ENCODE measurements at regions not wholly inside any gene's neighbourhood (a gene's known extent, or its start where the extent isn't known, plus 50 kb on each side); places are given as distances from the start of the nearest gene placed in this dataset.
"Not testable (repeated sequence)": the region's sequence is repeated elsewhere in the genome, so short reads cannot be mapped to it uniquely, and the experiment has no call there.

DNA sequence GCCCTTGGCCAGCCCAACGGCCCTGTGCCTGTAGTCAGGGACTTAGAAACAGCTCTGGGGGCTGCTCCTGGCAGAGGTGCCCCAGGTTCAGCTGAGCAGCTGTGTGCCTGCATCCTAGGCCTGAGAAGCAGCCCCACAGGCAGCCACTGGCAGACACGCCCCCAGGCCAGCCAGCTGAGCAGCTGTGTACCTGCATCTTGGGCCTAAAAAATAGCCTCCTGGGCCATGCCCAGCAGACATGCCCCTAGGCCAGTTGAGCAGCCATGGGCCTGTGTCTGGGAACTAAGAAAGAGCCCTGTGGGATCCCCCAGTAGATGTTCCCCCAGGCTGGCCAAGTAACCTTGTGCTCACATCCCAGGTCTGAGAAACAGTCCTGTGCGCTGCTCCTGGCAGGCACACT, 64.0 kb downstream of the TBR1 start:
- ATAC-seq (no peak), DNase-seq (no peak)

DNA sequence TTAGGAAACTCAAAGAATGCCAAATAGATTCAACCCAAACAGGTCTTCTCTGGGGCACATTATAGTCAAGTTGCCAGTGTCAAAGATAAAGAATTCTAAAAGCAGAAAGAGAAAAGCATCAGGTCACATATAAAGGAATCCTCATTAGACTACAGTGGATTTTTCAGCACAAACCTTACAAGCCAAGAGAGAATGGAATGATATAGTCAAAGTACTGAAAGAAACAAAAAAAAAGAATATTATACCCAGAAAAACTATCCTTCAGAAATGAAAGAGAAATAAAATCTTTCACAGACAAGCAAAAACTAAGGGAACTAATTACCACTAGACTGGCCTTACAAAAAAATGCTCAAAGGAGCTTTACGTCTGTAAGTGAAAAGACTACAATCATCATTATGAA, 65.5 kb downstream of the TBR1 start:
- DNase-seq (no peak), ATAC-seq (no peak)

DNA sequence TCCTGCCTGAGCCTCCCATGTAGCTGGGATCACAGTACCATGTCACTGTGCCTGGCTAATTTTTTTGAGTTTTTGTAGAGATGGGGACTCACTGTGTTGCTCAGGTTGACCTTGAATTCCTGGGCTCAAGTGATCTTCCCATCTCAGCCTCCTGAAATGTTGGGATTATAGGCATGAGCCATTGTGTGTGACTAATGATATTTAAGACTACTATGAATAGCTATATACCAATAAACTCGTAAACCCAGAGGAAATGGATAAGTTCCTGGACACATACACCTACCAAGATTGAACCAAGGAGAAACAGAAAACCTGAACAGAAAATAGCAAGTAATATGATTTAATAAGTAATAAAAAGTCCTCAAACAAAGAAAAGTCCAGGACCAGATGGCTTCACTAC, 68.0 kb downstream of the TBR1 start:
- no peak for ATAC-seq

DNA sequence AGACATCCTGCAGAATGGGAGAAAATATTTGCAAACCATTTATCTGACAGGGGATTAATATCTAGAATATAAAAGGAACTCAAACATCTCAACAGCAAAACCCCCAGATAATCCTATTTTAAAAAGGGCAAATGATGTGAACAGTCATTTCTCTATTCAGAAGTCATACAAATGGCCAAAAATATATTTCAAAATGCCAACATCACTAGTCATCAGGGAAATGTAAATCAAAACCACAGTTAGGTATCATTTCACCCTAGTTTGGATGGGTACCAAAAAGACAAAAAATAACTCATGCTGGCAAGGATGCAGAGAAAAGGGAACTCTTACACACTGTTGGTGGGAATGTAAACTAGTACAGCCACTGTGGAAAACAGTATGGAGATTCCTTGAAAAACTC, 70.0 kb downstream of the TBR1 start:
- DNase-seq (no peak), ATAC-seq (no peak)

More for the DNA sequence above, 68.0 kb downstream of the TBR1 start:
- DNase-seq, result no peak

DNA sequence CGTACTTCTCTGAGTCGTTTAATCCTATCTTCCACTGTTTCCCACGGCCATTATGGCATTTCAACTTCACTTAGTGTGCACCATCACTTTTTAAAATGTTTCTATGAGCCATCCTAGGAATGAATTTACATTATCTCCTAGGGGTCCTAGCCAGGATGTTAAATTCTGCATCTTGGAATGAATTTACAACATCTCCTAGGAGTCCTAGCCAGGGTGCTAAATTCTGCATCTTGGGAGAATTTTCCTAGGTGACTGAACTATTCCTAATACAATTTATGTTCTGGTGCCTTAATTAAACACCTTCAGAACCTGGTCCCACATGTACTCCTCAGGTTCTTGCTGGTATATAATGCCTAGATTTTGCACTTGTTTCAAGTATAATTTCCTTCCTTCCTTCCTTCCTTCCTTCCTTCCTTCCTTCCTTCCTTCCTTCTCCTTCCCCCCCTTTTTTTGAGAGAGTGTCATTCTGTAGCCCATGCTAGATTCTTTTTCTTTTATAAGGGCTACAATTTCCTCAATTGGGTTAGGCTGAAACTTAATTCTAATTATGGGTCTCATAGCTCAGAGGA, 72.1 kb downstream of the TBR1 start:
- ATAC-seq, result no peak
- no peak for DNase-seq

DNA sequence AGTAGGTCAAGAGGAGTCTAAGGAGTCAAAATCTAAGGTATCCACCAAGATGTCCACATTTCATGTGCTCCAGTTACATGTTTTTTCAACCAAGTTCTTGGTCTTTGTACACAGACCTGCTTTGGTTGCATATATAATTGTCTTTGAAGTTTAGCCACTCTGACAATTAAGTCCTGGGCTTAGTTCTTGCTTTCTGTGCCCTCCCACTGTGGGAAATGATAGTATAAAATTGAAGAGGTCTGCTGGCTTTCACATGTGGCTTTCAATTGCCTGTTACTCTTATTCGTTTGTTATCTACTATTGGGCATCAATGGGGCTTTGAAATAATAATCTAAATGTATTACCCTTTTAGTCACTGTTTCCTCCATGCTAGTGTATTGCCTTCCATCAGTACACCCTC, 72.8 kb downstream of the TBR1 start:
- no peak for DNase-seq
- no peak for ATAC-seq

DNA sequence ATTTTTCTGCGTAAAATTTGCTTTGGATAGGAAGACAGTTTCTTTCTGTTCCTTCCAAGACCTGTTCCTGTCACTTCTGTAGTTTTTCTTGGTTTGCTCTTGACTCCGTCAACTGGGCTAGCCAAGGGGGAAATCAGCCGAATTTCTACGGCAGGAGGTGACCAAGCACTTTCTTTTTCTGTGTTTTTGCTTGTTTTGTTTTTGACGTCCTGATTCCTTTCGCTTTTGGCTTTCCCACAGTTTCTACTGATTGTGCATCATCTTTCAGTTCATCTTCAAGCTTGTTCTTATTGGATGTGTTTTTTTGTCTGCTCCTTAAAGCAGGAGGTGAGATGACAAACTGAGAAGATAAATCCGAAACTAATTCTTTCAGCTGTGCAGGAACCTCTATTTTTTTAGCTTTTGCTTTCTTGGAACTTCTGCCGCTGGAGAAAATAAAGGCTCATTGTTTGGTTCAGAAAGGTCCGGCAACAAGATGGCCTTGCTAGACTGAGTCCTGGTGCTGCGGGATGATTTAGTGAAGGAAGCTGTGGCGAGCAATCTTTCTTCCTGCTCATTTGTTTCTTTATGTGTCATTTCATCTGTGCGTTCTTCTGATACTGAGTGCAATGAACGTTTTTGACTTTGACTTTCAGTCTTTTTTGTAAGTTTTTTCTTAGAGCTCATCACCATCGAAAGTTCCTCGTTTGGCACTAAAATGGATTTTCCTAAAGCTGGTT, 85.0 kb downstream of the TBR1 start:
- not testable (repeated sequence) for DNase-seq
- ATAC-seq, result peak; percentile 36

DNA sequence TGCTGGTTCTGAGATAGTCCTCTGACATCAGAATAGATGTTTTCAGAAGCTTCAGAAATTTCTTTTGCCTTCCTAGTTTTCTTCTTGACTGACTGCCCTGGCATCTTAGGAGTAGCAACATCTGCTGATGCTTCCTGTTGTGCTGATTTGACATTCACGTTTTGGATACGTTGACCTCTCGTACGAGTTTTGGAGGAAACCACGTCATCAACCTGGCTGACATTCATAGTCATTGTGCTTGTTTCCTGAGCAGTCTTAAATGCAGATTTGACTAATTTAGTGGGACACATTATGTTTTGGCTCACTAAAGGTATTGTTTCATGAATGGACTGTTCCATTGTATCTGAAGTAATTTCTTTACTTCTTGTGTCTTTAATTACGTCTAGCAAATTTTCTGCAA, 86.2 kb downstream of the TBR1 start:
- not testable (repeated sequence) for DNase-seq, ATAC-seq

DNA sequence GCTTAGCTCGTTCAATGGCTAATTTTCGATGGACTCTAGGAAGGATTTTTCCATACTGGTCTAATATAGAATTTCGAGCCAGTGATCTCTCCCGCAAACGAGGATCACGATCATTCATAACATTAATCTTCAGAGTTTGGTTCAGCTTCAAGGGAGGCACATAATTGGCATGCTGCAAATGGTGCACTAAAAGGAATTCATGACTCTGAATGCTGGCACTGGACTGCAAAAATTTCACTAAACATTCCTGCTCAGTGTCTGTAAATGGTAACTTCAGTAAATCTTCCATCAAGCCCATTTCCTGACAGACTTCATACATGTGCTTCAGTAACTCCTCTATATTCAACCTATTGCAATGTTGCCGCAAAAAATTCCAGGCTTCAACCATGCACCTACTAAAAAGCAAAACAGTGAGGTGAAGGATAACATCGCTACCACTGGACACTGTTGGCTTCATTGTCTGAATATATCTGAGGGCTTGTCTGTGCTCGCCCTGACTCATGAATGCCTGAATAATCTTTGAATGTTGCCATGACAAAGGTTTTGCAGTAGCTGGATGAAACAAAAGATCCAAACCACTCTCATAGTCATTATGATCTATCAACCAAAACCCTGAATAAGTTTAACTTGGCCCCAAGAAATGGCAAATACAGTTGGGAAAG, 88.7 kb downstream of the TBR1 start:
- not testable (repeated sequence) for DNase-seq, ATAC-seq

DNA sequence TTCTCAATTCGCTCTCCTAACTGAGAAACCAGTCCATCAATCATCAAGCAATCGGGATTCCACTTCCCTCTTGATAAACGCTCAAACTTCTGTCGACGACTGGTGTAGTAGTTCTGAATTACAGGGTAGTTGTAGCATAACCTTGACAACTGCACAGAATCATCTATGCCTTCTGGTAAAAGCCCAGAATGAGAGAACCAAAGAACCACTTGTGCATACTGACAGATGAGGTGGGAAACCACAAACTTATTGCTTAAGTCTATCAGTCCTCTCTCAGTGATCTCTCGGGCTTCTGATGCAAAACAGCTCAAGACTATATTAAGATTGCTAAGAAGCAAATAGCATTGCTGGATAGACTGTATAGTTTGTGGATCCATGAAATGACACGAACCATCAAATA, 89.4 kb downstream of the TBR1 start:
- DNase-seq, ATAC-seq: not testable (repeated sequence)

DNA sequence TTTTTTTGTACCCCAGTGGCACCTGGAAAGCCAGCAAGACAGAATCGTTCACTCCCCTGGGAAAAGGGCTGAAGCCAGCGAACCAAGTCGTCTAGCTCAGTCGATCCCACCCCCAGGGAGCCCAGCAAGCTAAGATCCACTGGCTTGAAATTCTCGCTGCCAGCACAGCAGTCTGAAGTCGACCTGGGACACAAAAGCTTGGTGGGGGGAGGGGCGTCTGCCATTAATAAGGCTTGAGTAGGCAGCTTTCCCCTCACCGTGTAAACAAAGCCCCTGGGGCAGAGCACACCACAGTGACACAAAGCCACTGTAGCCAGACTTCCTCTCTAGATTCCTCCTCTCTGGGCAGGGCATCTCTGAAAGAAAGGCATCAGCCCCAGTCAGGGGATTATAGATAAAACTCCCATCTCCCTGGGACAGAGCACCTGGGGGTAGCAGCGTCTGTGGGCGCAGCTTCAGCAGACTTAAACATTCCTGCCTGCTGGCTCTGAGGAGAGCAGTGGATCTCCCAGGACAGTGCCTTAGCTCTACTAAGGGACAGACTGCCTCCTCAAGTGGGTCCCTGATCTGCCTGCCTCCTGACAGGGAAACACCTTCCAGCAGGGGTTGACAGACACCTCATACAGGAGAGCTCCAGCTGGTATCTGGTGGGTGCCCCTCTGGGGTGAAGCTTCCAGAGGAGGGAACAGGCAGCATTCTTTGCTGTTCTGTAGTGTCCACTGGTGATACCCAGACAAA, 97.4 kb downstream of the TBR1 start:
- ATAC-seq, DNase-seq: not testable (repeated sequence)

DNA sequence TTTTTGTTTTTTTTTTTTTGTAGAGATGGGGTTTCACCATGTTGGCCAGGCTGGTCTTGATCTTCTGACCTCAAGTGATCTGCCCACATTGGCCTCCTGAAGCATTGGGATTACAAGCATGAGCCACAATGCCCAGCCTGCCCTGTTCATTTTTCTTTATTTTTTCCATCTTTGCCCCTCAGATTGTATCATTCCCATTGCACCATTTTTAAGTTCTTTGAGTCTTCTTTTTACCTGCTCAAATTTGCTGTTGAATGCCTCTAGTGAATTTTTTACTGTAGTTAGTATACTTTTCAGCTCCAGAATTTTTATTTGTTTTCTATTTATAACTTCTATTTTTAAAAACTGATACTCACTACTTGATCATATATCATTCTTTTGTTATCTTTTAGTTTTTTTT, 101.4 kb upstream of the SLC4A10 start:
- DNase-seq, result no peak
- ATAC-seq, result no peak

DNA sequence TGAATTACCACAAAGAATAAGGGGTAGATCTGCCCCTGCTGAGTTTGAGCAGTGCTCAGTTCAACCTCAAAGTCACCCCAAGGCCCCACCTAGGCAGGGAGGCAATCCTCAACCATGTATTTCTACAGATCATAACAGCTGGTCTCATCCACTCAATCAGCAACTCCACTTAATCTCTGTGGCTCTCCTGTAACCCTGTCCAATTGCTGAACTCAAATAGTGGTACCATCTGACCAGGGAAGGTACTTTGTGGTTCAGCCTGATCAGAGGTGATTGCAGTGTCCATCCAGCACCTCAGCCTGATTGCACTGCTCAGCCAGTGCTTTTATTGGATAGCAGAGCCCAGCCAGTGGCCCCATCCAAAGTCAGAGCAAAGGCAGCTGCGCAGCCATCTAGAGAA, 91.0 kb upstream of the SLC4A10 start:
- ATAC-seq (no peak), DNase-seq (no peak)

DNA sequence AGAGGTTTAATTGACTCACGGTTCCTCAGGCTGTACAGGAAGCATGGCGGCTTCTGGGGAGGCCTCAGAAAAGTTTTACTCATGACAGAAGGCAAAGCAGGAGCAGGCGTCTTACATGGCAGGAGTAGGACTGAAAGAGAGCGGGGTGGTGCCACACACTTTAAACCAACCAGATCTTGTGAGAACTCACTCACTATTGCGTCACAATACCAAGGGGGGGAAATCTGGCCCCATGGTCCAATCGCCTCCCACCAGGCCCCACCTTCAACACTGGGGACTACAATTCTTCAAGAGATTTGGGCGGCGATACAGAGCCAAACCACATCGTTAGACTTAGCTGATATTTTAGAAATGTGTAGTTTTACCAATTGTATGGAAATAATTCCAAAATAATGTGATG, 77.6 kb upstream of the SLC4A10 start:
- DNase-seq (no peak), ATAC-seq (no peak)

DNA sequence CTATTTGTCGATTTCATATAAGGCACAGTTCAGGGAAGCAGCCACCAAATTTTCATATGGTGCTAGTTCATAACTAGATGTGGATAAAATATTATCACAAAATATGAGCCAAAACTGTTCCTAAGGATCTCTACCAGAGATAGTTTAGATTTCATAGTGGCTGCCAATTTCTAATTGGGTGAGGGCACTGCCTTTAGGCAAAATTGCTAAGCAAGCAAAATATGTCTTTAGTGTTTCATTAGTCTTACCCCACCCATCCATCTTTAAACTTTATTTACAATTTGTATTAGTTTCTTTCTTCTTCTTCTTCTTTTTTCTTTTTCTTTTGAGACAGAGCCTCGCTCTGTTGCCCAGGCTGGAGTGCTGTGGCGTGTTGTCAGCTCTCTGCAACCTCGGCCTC, 77.1 kb upstream of the SLC4A10 start:
- DNase-seq (no peak), ATAC-seq (no peak)

DNA sequence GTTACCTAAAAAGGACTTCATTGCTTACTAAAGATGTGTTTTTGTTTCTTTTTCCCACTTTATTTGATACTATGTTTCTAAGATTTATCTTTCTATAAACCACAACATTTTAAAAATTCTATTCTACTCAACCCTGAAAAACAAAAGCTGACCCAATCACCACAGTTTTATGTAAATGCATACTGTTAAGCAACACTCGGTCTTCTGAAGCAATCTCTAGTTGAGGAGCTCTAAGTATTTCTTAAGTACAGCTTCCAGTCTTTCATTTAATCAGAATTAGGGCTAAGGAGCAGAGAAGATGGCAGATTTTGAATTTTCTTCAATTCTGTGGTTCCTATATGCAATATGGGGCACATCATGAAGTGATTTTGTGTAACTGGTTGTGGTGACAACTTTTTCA, 72.2 kb upstream of the SLC4A10 start:
- ATAC-seq (no peak), DNase-seq (no peak)

DNA sequence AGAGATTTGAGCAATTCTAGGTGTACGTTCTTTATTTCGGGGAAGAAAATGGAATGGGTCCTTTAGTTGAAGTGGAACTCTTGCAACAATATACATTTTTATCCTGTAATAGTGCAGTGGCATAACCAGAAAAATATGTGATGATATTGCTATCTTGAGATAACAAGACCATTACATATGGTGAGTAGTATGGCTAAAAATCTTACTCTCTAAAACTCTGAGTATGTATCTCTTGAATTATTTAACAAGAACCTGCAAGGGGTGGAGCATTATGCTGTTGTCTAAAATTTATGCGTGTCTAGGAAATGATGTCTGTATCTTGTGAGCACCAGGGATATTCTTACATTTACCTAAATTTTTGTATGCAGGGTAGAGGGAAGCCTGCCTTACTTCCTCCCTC, 68.4 kb upstream of the SLC4A10 start:
- ATAC-seq (no peak), DNase-seq (no peak)

DNA sequence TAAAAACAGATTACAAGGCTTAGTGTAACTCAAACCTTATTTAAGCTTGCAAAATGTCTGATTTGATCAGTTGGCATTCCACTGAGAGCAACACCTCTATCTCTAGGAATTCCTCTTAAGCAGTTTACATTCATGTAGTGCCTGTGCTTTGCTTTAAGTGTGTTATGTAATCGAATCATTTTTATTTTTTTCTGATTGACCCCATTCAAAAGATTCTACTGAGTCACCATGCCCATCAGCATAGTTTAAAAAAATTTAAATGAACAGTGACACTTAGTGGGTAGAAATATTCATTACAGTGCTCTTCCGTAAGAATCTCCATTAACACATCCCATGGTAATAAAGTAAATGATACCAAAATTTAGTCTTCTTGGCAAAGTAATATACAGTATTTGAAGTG, 67.8 kb upstream of the SLC4A10 start:
- ATAC-seq (no peak), DNase-seq (no peak)

DNA sequence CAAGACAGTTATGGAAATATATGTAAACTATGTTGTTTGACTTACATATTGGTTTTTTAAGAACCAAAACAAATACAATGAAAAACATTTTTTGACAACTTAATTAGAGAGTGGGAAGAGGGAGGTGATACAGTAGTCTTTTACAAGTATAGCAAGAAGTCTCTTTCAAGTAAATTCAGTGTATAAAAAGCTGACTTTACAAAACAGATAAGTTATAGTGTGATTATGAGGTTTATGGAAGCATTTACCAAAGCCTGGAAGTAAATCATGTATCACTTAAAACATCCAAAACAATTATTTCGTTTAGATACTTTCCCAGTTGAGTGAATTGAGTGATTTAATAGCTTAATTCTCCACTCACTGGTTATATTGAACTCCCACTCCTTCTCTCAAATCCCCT, 66.7 kb upstream of the SLC4A10 start:
- no peak for DNase-seq
- no peak for ATAC-seq

DNA sequence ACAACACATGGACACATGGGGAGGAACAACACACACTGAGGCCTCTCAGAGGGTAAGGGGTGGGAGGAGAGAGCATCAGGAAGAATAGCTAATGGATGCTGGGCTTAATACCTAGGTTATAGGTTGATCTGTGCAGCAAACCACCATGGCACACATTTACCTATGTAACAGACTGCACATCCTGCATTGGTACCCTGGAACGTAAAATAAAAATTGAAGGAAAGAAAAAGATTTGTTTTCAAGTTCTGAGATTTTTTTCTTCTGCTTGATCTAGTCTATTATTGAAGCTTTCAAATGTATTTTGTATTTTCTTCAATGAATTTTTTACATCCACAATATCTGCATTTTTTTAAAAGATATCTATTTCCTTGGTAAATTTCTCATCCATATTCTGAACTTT, 59.3 kb upstream of the SLC4A10 start:
- DNase-seq, result no peak
- no peak for ATAC-seq

DNA sequence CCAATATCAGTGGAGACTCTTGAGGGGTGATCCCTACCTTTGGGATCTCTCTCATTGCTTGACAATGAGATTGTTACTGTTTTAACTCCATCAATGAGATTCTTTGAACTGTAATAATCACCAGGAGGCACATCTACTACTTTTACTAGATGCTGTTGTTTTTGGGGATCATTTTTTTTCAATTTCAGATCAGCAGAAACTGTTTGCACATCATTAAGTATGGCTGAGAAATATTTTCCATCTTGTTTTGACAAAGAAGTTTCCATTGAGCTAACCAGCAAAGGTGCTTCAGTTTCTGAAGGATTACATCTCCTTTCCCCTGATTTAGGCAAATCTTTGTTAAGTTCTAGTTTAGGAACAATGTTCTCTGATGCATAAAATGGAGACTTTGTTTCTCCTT, 54.8 kb upstream of the SLC4A10 start:
- ATAC-seq (no peak), DNase-seq (no peak)

DNA sequence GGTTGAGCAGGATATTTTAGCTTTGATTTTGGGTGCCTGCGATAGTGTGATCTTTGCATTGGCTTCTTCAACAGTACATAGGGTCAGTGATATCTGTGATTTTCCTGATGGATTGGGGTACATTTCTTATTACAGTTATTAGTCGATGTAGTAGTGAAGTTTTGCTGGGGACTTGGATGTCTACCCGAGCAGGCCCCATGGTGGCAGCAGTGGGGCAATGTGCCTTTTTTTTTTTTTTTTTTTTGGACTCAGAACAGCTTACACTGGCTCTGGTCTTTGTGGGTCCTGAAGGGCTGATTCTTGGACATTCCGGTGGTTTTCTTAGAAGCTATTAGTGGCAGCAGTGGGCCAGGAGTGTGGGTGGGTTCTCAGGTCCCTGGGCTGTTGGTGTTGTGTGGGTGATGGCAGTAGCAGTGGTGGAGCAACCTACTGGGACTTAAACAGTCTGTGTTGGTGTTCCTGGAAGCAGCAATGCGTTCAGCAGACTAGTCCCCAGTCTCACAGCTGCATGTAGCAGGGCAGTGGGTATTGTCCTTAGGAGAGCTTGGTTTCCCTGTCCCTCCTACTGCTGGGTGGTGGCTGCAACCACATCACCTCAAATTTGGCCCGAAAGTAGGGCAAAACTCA, 53.7 kb upstream of the SLC4A10 start:
- ATAC-seq (peak; percentile 60), DNase-seq (no peak)

DNA sequence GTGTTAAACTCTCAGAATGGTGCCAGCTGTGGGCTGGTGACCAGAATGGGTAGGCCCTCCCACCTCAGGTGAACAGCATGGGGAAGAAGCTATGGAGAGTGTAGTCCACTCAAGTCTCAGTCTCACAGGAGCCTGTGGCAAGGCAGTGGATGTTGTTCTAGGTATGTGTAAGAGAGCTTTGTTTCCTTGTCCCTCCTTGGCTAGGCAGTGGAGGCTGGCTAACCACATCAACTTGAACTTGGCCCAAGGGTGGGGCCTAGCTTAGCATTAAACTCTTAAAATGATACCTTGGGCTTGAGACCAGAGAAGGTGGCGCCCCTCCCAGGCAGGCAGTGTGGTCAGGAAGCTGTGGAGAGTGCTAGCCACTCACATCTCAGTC, 53.2 kb upstream of the SLC4A10 start:
- no peak for DNase-seq
- ATAC-seq, result peak; percentile 59

Measured in stimulated activated naive CD8-positive, alpha-beta T cell treated with anti-CD3 and anti-CD28 coated beads, Interleukin-15, Interleukin-2, amounts not matched to agents 100 U/mL and 50 U/mL, for 24 hours (primary cell).